ENCODE measurements at regions not wholly inside any gene's neighbourhood (a gene's known extent, or its start where the extent isn't known, plus 50 kb on each side); places are given as distances from the start of the nearest gene placed in this dataset.

- H3K4me3 ChIP-seq (replicated peaks in 1 of 2; ENCODE audit: low read depth in 2 of 2, low read length in 2 of 2) = peak overlapping the region in 1 of 2 donors; percentile 43
Measured at GRCh38 chr12:46523446-46523845, 150.9 kb upstream of the SLC38A2 start.

GRCh38 chr12:46522071-46522470, 149.5 kb upstream of the SLC38A2 start:
- no peak for TF ChIP-seq CTCF (IDR thresholded peaks at IDR 0.05; ENCODE audit: low read depth, low read length)

More at GRCh38 chr12:46523446-46523845, 150.9 kb upstream of the SLC38A2 start:
- no peak for TF ChIP-seq CTCF (IDR thresholded peaks at IDR 0.05; ENCODE audit: low read depth, low read length)
- peak in 1 of 2 donors; percentile 46 for DNase-seq (ENCODE audit: low read depth in 2 of 2)

GRCh38 chr12:46521145-46521544, 148.6 kb upstream of the SLC38A2 start:
- TF ChIP-seq CTCF (IDR thresholded peaks at IDR 0.05; ENCODE audit: low read depth, low read length) = no peak
- H3K4me3 ChIP-seq (replicated peaks in 1 of 2; ENCODE audit: low read depth in 2 of 2, low read length in 2 of 2) = no peak overlapping the region
- no peak for DNase-seq (ENCODE audit: low read depth in 2 of 2)

More at GRCh38 chr12:46522071-46522470, 149.5 kb upstream of the SLC38A2 start:
- peak; percentile 16 to 31 for DNase-seq (ENCODE audit: low read depth in 2 of 2)
- no peak overlapping the region for H3K4me3 ChIP-seq (replicated peaks in 1 of 2; ENCODE audit: low read depth in 2 of 2, low read length in 2 of 2)

GRCh38 chr12:46519407-46519806, 146.8 kb upstream of the SLC38A2 start:
- TF ChIP-seq CTCF (IDR thresholded peaks at IDR 0.05; ENCODE audit: low read depth, low read length) = no peak
- H3K4me3 ChIP-seq (replicated peaks in 1 of 2; ENCODE audit: low read depth in 2 of 2, low read length in 2 of 2) = no peak overlapping the region
- no peak for DNase-seq (ENCODE audit: low read depth in 2 of 2)

DNA sequence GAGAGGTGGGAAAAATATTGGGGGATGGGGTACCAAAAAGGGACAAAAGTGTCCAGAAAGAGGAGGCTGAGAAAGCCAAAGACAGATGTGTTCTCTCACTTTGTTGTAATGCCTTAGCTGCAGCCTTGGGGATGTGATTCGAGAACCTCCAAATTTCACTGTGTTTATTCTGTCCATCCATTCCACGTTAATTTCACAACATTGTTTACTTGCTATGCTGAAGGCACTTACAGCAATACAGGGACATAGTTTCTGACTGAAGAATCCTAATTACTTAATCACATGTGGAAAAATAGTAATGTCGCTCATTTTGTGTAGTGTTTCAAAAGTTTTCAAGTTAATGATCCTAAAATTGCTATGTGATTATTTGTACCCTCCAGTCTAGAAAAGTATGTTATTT, 146.2 kb upstream of the SLC38A2 start:
- peak in 1 of 2 donors; percentile 27 for DNase-seq (ENCODE audit: low read depth in 2 of 2)
- no peak for TF ChIP-seq CTCF (IDR thresholded peaks at IDR 0.05; ENCODE audit: low read depth, low read length)
- no peak overlapping the region for H3K4me3 ChIP-seq (replicated peaks in 1 of 2; ENCODE audit: low read depth in 2 of 2, low read length in 2 of 2)

GRCh38 chr12:46518169-46518568, 145.6 kb upstream of the SLC38A2 start:
- H3K4me3 ChIP-seq (replicated peaks in 1 of 2; ENCODE audit: low read depth in 2 of 2, low read length in 2 of 2) = no peak overlapping the region
- no peak for TF ChIP-seq CTCF (IDR thresholded peaks at IDR 0.05; ENCODE audit: low read depth, low read length)
- no peak for DNase-seq (ENCODE audit: low read depth in 2 of 2)

GRCh38 chr12:46517579-46517962, 145.0 kb upstream of the SLC38A2 start:
- no peak overlapping the region for H3K4me3 ChIP-seq (replicated peaks in 1 of 2; ENCODE audit: low read depth in 2 of 2, low read length in 2 of 2)
- no peak for DNase-seq (ENCODE audit: low read depth in 2 of 2)
- no peak for TF ChIP-seq CTCF (IDR thresholded peaks at IDR 0.05; ENCODE audit: low read depth, low read length)

All from cardiac fibroblast (primary cell).